Ovary (tissue), 7 donors: ENCODE measurements at regions not wholly inside any gene's neighbourhood (a gene's known extent, or its start where the extent isn't known, plus 50 kb on each side); places are given as distances from the start of the nearest gene placed in this dataset.

Experiments
- DNase-seq, 5 donors: peaks; one replicate each; pipeline ENCODE4 v3.0.0-alpha.2; 2019 to 2020
- H3K27ac ChIP-seq, 2 donors: fragments of 200-600 bp; one replicate each; pipeline versions ENCODE4 v1.5.1 to v1.8.0; 2019 to 2022
- H3K27me3 ChIP-seq: fragments of 200-600 bp; one replicate; pipeline ENCODE4 v1.8.0; 2022
- H3K36me3 ChIP-seq: fragments of 200-600 bp; sonication (generic); one replicate; pipeline ENCODE4 v1.5.1; 2019
- H3K4me1 ChIP-seq: one replicate; pipeline ENCODE4 v1.8.1; 2013; ENCODE audit warnings: mild to moderate bottlenecking, moderate library complexity; ENCODE audit not compliant: insufficient read depth
- H3K4me3 ChIP-seq: fragments of 200-600 bp; sonication (generic); one replicate; pipeline ENCODE4 v1.5.1; 2017
- H3K9me3 ChIP-seq, 2 donors: fragments of 200-600 bp in 1 of 2; sonication (generic) in 1 of 2; one replicate each; pipeline versions ENCODE4 v1.5.1 to v1.8.1; 2013 to 2019; ENCODE audit warnings: mild to moderate bottlenecking in 1 of 2, moderate library complexity in 1 of 2
- EP300 ChIP-seq: sonication (generic); formaldehyde crosslinking; IDR thresholded peaks from one replicate; pipeline ENCODE4 v1.6.1; 2017; ENCODE audit warnings: antibody characterized with exemption
- POLR2A ChIP-seq: fragments of 450-650 bp; IDR thresholded peaks from one replicate; pipeline ENCODE4 v1.6.1; 2017; ENCODE audit warnings: antibody characterized with exemption, mild to moderate bottlenecking, moderate library complexity
- WGBS, 3 donors: extraction: QIAGEN DNeasy Blood & Tissue Kit in 1 of 3; methylation state at CpG; one replicate each; pipeline versions ENCODE4 v1.1.5 to v1.1.7; 2013 to 2017; 5-methylcytosine and 5-hydroxymethylcytosine counted together
- intact Hi-C, 4 donors: fragments of 100-400 bp; cut with DNase I; formaldehyde crosslinking; loops; one replicate each; pipeline versions ENCODE4 v1.11.0 to v1.15.1; 2022 to 2023
- TF ChIP-seq, protein P1 (sequence below), 3 donors: fragments of 450-650 bp in 2 of 3; fragments of 200-600 bp in 1 of 3; IDR thresholded peaks; one replicate each; pipeline versions ENCODE4 v1.5.1 to v1.8.0; 2016 to 2022; ENCODE audit warnings: antibody characterized with exemption in 3 of 3, mild to moderate bottlenecking in 1 of 3
- donor health status: DM: no; HTN: no; CAD: no; lungs with moderate emphysema.
- donor health status: DM: no; HTN: no; CAD: no.
- donor health status: Bipolar disorder and iron deficiency.
- donor health status: DM: no; HTN: no; CAD: no.
- donor health status: DM: yes; HTN: yes; CAD: no.

DNA sequence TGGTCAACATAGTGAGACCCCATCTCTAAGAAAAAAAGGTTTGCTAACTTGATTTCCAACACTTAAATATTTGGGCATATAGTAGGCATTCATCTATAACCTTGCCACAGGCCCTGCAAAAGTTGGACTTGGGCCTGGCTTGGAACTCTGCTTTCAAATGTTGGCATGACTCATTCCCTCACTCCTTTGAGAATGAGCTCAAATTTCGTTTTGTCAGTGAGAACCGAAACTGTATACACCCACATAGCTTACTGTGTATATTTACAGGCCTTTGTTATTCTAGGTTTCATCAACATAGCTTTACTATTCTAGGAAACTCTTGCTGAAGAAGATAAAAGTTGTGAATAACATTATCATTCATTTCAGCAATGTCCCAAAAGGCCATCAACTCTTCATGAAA is 88.7 kb upstream of the ELOVL6 start:
- H3K9me3 ChIP-seq, result no peaks in the 10 kb centered on the region
- H3K4me3 ChIP-seq, result no peak overlapping the region
- H3K36me3 ChIP-seq, result no peaks in the 10 kb centered on the region
- no peak for TF ChIP-seq EP300
- no peak for TF ChIP-seq POLR2A
- TF ChIP-seq, protein P1, sequence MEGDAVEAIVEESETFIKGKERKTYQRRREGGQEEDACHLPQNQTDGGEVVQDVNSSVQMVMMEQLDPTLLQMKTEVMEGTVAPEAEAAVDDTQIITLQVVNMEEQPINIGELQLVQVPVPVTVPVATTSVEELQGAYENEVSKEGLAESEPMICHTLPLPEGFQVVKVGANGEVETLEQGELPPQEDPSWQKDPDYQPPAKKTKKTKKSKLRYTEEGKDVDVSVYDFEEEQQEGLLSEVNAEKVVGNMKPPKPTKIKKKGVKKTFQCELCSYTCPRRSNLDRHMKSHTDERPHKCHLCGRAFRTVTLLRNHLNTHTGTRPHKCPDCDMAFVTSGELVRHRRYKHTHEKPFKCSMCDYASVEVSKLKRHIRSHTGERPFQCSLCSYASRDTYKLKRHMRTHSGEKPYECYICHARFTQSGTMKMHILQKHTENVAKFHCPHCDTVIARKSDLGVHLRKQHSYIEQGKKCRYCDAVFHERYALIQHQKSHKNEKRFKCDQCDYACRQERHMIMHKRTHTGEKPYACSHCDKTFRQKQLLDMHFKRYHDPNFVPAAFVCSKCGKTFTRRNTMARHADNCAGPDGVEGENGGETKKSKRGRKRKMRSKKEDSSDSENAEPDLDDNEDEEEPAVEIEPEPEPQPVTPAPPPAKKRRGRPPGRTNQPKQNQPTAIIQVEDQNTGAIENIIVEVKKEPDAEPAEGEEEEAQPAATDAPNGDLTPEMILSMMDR (IDR thresholded peaks at IDR 0.05), result no peak
- H3K27me3 ChIP-seq, result no peaks in the 10 kb centered on the region
- no peaks in the 10 kb centered on the region for H3K4me1 ChIP-seq
- 7 to 15% (median 8%) methylated on average over 2 of the region's 2 CpGs for WGBS, 3 donors
- no peak for DNase-seq
- intact Hi-C loops, result no loop called here
- no peak overlapping the region for H3K27ac ChIP-seq

DNA sequence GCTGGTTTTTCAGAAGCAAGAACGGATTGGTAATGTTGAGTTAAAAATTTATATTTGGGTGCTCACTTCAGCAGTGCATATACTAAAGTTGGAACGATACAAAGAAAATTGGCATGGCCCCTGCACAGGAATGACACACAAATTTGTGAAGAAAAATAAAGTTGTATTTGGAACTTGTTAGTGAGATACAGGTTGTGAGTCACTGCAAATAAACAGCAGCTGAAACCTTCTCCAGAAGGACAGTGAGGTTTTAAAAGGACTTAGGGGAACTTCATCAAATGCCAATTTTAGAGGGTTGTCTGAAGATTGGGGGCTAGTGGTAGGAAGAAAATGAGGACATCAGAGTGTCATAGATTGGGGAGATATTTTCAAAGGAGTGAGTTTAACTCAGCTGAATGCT is 79.7 kb upstream of the ELOVL6 start:
- WGBS, 3 donors, result 64 to 68% (median 65%) methylated on average over 2 of the region's 2 CpGs

DNA sequence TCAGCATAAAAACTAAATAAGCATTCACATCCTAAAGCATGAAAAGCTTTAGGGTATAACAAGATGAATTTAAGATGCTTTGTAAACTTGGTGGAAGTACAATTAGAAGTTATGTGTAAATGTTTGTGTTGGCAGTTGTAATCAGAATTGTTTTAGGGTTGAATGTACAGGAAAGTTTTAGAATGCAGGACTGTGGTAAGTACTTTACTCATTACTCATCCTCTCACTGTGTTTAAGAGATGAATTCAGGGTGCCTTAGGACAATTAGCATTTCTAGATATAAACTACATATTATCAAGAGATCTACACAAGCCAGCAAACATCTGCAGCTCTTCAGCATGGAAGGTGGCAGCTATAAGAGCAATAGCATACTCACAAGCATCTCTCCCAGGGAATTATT is 77.5 kb upstream of the ELOVL6 start:
- Histone ChIP-seq H3K36me3 (no peaks in the 10 kb centered on the region), H3K4me3 (no peak overlapping the region), H3K4me1 (no peaks in the 10 kb centered on the region), H3K27ac (no peak overlapping the region), H3K9me3 (no peaks in the 10 kb centered on the region), H3K27me3 (no peaks in the 10 kb centered on the region)
- DNase-seq, result no peak
- intact Hi-C loops, result no loop called here
- TF ChIP-seq POLR2A, result no peak
- TF ChIP-seq, protein P1 (IDR thresholded peaks at IDR 0.05), result no peak
- no peak for TF ChIP-seq EP300

More for the DNA sequence above, 79.7 kb upstream of the ELOVL6 start:
- no peak overlapping the region for H3K27ac ChIP-seq
- intact Hi-C loops, result no loop called here
- no peaks in the 10 kb centered on the region for H3K36me3 ChIP-seq
- no peak for TF ChIP-seq EP300
- TF ChIP-seq, protein P1 (IDR thresholded peaks at IDR 0.05), result no peak
- TF ChIP-seq POLR2A, result no peak
- no peak overlapping the region for H3K4me3 ChIP-seq
- H3K4me1 ChIP-seq, result no peaks in the 10 kb centered on the region
- no peaks in the 10 kb centered on the region for H3K27me3 ChIP-seq
- DNase-seq, result no peak
- H3K9me3 ChIP-seq, result no peaks in the 10 kb centered on the region

DNA sequence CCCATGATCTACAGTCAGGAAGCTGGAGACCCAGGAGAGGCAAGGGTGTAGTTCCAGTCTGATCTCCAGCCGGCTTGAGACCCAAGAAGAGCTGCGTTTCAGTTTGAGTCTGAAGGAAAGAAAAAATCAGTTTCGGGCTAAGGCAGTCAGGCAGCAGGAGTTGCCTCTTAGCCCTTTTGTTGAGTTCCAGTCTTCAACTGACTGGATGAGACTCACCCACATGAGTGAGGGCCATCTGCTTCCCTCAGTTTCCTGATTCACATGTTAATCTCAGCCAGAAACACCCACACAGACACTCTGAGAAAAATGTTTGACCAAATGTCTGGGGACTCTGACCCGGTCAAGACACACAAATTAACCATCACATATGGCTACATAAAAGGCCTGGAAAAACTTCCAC is 73.6 kb upstream of the ELOVL6 start:
- H3K27ac ChIP-seq, result no peak overlapping the region
- H3K27me3 ChIP-seq, result no peaks in the 10 kb centered on the region
- WGBS, 3 donors, result 59 to 67% (median 60%) methylated on average over 4 of the region's 4 CpGs
- no peak overlapping the region for H3K4me3 ChIP-seq
- H3K36me3 ChIP-seq, result no peaks in the 10 kb centered on the region
- intact Hi-C loops, result no loop called here
- TF ChIP-seq EP300, result no peak
- no peak for TF ChIP-seq POLR2A
- H3K9me3 ChIP-seq, result no peaks in the 10 kb centered on the region
- H3K4me1 ChIP-seq, result no peaks in the 10 kb centered on the region
- DNase-seq, result no peak

DNA sequence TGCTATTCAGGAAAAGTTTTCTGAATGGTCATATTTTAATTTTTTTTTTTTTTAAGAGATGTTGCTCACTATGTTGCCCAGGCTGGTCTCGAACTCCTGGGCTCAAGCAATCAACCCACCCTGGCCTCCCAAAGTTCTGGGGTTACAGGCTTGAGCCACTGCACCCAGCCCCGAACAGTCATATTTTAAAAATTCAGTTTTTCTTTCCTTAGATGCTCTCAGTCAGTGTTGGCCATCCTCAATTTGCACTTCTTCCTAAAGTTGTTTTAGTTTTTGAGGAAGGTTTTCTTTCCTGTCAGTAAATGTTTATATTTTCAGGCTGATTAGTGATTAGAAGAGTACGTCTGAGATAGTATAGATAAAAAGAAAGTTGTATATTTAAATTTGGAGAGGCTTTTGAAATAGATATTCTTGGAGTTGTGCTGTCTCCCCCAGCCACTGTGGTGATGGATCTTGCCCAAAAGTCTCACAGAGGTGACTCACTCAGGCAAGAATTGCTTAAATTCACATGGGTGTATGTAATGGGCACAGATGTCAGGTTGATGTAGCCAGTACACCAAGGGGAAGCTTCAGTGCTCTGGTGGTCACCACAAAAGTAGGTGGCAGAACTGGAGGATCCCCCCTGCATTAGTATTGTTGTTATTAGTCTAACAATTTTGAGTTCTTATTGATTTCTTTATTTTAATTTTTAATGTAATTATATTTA is 72.2 kb upstream of the ELOVL6 start:
- no peak overlapping the region for H3K27ac ChIP-seq
- no peaks in the 10 kb centered on the region for H3K4me1 ChIP-seq
- TF ChIP-seq, protein P1 (IDR thresholded peaks at IDR 0.05), result no peak
- TF ChIP-seq EP300 (no peak), POLR2A (no peak)
- 48 to 58% (median 49%) methylated on average over 3 of the region's 3 CpGs for WGBS, 3 donors
- H3K36me3 ChIP-seq, result no peaks in the 10 kb centered on the region
- no peak overlapping the region for H3K4me3 ChIP-seq
- no peaks in the 10 kb centered on the region for H3K27me3 ChIP-seq
- no peak for DNase-seq
- H3K9me3 ChIP-seq, result no peaks in the 10 kb centered on the region
- intact Hi-C loops, result no loop called here
